ENCODE measurements at regions not wholly inside any gene's neighbourhood (a gene's known extent, or its start where the extent isn't known, plus 50 kb on each side); places are given as distances from the start of the nearest gene placed in this dataset.

DNA sequence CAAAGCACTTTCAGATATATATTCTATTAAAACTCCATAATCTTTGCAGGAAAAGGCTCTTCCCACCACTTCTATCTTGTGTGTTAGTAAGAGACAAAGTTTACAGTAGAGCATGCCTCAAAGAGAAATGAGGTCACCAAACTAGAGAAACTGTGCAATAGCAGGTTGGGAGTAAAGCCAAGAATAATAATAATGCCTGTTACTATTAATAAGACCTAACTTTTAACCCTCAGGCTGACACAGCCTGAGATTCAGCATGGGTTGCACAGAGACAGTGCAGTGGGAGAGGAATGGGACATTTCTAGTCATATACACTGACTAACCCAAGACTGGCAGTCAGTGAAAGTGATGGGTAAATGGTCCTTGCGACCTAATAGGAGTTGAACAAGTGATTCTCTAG is 320.2 kb upstream of the NFIA start:
- Histone ChIP-seq H3K79me2 (no peaks in the 10 kb centered on the region), H3K36me3 (ENCODE audit: control insufficient read depth, insufficient read depth, low read length) (no peaks in the 10 kb centered on the region), H3K4me2 (ENCODE audit: low read length) (no peak overlapping the region), H3K4me3 (ENCODE audit: low read depth, low read length) (no peak overlapping the region), H2AFZ (no peak overlapping the region), H3K9me3 (ENCODE audit: control insufficient read depth, low read length) (no peaks in the 10 kb centered on the region), H3K27ac (no peak overlapping the region), H3K9ac (no peak overlapping the region), H3K4me1 (no peaks in the 10 kb centered on the region), H3K27me3 (ENCODE audit: control insufficient read depth, insufficient read depth, low read length) (no peaks in the 10 kb centered on the region)
- TF ChIP-seq, protein P1, sequence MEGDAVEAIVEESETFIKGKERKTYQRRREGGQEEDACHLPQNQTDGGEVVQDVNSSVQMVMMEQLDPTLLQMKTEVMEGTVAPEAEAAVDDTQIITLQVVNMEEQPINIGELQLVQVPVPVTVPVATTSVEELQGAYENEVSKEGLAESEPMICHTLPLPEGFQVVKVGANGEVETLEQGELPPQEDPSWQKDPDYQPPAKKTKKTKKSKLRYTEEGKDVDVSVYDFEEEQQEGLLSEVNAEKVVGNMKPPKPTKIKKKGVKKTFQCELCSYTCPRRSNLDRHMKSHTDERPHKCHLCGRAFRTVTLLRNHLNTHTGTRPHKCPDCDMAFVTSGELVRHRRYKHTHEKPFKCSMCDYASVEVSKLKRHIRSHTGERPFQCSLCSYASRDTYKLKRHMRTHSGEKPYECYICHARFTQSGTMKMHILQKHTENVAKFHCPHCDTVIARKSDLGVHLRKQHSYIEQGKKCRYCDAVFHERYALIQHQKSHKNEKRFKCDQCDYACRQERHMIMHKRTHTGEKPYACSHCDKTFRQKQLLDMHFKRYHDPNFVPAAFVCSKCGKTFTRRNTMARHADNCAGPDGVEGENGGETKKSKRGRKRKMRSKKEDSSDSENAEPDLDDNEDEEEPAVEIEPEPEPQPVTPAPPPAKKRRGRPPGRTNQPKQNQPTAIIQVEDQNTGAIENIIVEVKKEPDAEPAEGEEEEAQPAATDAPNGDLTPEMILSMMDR (IDR thresholded peaks at IDR 0.05), result no peak

DNA sequence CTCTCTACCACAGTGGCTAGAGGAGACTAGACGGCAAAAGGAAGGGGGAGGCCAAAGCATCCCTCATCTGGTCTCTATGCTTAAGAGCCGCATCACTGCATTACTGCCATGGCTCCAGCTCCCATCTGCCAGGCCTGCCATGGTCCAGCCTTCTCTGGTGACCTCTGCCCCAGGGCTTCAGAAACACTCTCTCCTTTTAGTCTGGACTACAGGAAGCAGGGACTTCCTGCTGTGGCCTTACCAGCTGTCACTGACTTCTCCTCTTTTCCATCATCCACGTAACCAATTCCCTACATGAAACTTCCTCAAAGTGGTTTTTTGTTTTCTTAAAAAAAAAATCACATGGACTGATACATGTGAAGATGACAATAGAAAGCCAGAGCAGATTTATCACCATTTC is 323.1 kb upstream of the NFIA start:
- TF ChIP-seq, protein P1 (IDR thresholded peaks at IDR 0.05), result no peak
- Histone ChIP-seq H3K79me2 (no peaks in the 10 kb centered on the region), H3K4me1 (no peaks in the 10 kb centered on the region), H3K9me3 (ENCODE audit: control insufficient read depth, low read length) (no peaks in the 10 kb centered on the region), H3K27ac (no peak overlapping the region), H3K4me3 (ENCODE audit: low read depth, low read length) (no peak overlapping the region), H3K4me2 (ENCODE audit: low read length) (no peak overlapping the region), H2AFZ (no peak overlapping the region), H3K27me3 (ENCODE audit: control insufficient read depth, insufficient read depth, low read length) (no peaks in the 10 kb centered on the region), H3K36me3 (ENCODE audit: control insufficient read depth, insufficient read depth, low read length) (no peaks in the 10 kb centered on the region), H3K9ac (no peak overlapping the region)

DNA sequence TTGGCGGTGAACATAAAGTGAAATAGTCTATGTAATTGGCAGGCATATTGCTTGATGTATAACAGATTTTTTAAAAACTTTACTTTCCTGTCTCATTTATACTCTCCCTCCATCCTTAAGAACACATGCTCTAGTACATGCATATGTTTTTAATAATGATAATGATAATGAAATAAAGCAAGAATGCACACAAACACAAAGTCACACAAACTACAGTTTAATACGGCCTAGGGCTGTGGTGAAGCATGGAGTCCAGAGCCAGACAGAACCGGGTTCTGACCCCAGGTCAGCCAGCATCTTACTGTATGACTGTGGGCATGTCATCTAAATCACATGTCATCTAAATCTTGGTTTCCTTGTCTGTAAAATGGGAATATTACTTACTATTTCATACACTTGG is 324.9 kb upstream of the NFIA start:
- no peak overlapping the region for H3K4me3 ChIP-seq (ENCODE audit: low read depth, low read length)
- no peak overlapping the region for H3K4me2 ChIP-seq (ENCODE audit: low read length)
- no peaks in the 10 kb centered on the region for H3K79me2 ChIP-seq
- no peaks in the 10 kb centered on the region for H3K27me3 ChIP-seq (ENCODE audit: control insufficient read depth, insufficient read depth, low read length)
- no peaks in the 10 kb centered on the region for H3K36me3 ChIP-seq (ENCODE audit: control insufficient read depth, insufficient read depth, low read length)
- H2AFZ ChIP-seq, result no peak overlapping the region
- no peak overlapping the region for H3K9ac ChIP-seq
- H3K9me3 ChIP-seq (ENCODE audit: control insufficient read depth, low read length), result no peaks in the 10 kb centered on the region
- no peaks in the 10 kb centered on the region for H3K4me1 ChIP-seq
- no peak overlapping the region for H3K27ac ChIP-seq
- TF ChIP-seq, protein P1 (IDR thresholded peaks at IDR 0.05), result no peak

DNA sequence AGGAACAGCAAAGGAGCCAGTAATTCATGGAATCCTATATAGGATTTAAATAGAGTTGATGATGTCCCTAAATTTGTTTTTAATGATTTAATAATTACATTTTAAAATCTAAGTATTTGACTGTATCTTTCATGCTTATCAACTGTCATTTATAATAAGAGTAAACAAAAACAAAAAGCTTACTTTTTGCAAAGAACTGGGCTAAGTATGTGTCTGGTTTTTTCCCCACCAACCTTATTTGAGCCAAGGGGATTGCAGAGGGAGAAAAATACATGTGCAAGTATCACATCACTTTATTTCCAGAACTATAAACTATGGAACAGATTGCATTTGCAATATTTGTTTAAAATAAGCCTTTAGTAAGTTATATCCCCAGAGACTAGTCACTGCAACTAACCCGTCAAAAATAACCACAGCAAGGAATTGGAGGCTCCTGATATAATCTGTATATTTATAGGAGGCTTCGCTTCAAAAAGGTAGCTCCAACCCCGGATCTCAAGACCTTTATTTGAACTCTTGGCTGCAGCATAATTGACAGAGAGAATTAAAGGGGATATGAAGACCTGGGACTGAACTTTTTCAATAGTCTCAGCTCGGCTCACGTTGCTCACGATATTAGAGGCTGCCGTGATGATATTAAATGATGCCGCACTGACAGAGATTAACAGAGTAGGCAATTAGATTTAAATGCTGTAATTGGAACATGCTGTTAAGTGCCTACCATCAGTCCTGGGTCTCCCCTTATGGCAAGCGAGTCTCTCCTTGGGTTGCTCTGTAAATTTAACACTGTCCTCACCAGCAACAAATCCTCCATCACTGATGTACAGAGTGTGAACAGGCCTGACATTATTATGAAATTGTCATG is 329.1 kb upstream of the NFIA start:
- H3K4me1 ChIP-seq, result no peaks in the 10 kb centered on the region
- TF ChIP-seq, protein P1 (IDR thresholded peaks at IDR 0.05), result no peak
- H3K27me3 ChIP-seq (ENCODE audit: control insufficient read depth, insufficient read depth, low read length), result no peaks in the 10 kb centered on the region
- no peak overlapping the region for H3K4me2 ChIP-seq (ENCODE audit: low read length)
- H3K27ac ChIP-seq, result no peak overlapping the region
- no peaks in the 10 kb centered on the region for H3K36me3 ChIP-seq (ENCODE audit: control insufficient read depth, insufficient read depth, low read length)
- H2AFZ ChIP-seq, result no peak overlapping the region
- no peaks in the 10 kb centered on the region for H3K9me3 ChIP-seq (ENCODE audit: control insufficient read depth, low read length)
- H3K79me2 ChIP-seq, result no peaks in the 10 kb centered on the region
- no peak overlapping the region for H3K9ac ChIP-seq
- no peak overlapping the region for H3K4me3 ChIP-seq (ENCODE audit: low read depth, low read length)

DNA sequence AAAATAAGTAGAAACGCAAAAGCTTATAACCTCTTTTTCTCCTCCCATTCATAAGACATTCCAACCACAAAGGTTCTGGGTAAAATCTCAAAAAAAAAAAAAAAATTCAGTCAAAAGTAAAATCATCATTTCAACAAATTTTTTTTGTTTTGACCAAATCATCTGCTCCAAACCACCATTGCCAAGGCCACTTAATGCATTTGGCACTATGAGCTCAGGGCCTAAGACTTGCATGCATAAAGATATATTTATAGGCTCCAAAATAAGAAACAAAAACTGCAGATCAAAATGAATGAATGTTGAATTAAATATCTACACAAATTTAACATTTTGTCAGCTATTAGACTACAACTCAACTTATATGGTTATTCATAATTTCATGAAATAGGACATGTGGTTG is 331.1 kb upstream of the NFIA start:
- Histone ChIP-seq H3K9ac (no peak overlapping the region), H3K4me3 (ENCODE audit: low read depth, low read length) (no peak overlapping the region), H3K4me2 (ENCODE audit: low read length) (no peak overlapping the region), H3K27me3 (ENCODE audit: control insufficient read depth, insufficient read depth, low read length) (no peaks in the 10 kb centered on the region), H3K79me2 (no peaks in the 10 kb centered on the region), H2AFZ (no peak overlapping the region), H3K36me3 (ENCODE audit: control insufficient read depth, insufficient read depth, low read length) (no peaks in the 10 kb centered on the region), H3K4me1 (no peaks in the 10 kb centered on the region), H3K9me3 (ENCODE audit: control insufficient read depth, low read length) (no peaks in the 10 kb centered on the region), H3K27ac (no peak overlapping the region)
- TF ChIP-seq, protein P1 (IDR thresholded peaks at IDR 0.05), result no peak
